Right cardiac atrium (tissue), 5 donors: ENCODE measurements at regions not wholly inside any gene's neighbourhood (a gene's known extent, or its start where the extent isn't known, plus 50 kb on each side); places are given as distances from the start of the nearest gene placed in this dataset.
A peak's percentile ranks its signal among the peaks of the same experiment; 100 is the strongest.

Experiments
- ATAC-seq, 2 donors: fragments of 200-7000 bp; cut with Tn5 transposase; one replicate each; pipeline versions ENCODE4 v1.8.0 to v1.9.1; 2020; ENCODE audit warnings: moderate library complexity in 2 of 2, mild to moderate bottlenecking in 1 of 2
- DNase-seq, 3 donors: peaks; one replicate each; pipeline ENCODE4 v3.0.0-alpha.2; 2020
- H3K27ac ChIP-seq: one replicate; pipeline ENCODE4 v1.5.1; 2013; ENCODE audit warnings: mild to moderate bottlenecking, low read length, control low read depth, moderate library complexity
- H3K27me3 ChIP-seq: one replicate; pipeline ENCODE4 v1.6.1; 2013; ENCODE audit not compliant: control insufficient read depth, insufficient read depth
- H3K4me1 ChIP-seq: one replicate; pipeline ENCODE4 v1.6.1; 2013; ENCODE audit warnings: low read length; ENCODE audit not compliant: control insufficient read depth, insufficient read depth
- H3K4me3 ChIP-seq: one replicate; pipeline ENCODE4 v1.5.1; 2013; ENCODE audit warnings: low read length, control low read depth
- H3K9me3 ChIP-seq: one replicate; pipeline ENCODE4 v1.6.1; 2013; ENCODE audit warnings: low read length; ENCODE audit not compliant: control insufficient read depth
- WGBS: extraction: QIAGEN DNeasy Blood & Tissue Kit; methylation state at CpG from one replicate; pipeline ENCODE4 v1.1.7; 2013; 5-methylcytosine and 5-hydroxymethylcytosine counted together
- intact Hi-C, 4 donors: fragments of 100-400 bp; cut with DNase I; formaldehyde crosslinking; loops; one replicate each; pipeline versions ENCODE4 v1.11.0 to v1.14.0; 2022 to 2023
- donor health status: healthy with polysubstance abuse.
- donor health status: DM: no; HTN: yes; CAD: no.
- donor health status: DM: no; HTN: no; CAD: no.
- donor health status: DM: no; HTN: yes; CAD: no; lungs with severe emphysema.
- donor health status: DM: yes; HTN: yes; CAD: no.

GRCh38 chr5:155772009-155772662 lies 554.8 kb upstream of the SGCD start:
- Histone ChIP-seq H3K4me3 (no peak overlapping the region), H3K9me3 (no peaks in the 10 kb centered on the region), H3K27ac (no peak overlapping the region), H3K27me3 (no peaks in the 10 kb centered on the region), H3K4me1 (no peaks in the 10 kb centered on the region)
- ATAC-seq (no peak), DNase-seq (no peak)
- 67% methylated on average over 4 of the region's 4 CpGs for WGBS
- intact Hi-C loops, result no loop called here

DNA sequence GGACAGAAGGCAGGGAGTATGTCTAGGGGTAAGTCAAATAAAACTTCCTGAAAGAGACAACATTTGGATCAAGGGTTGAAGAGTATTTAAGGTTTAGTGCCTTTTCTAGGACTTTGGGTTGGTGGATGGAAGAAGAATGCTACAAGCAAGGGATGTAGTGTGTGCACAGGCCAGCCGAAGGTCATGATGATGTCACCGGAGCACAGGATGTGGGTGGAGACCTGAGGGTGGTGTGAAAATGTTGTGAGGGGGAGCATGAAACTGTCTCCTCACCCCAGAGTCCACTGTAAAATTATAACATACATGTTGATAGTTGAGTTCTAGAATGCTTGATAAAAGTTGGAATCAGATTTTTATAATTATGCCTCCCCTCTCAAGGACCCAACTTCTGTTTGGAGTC lies 553.3 kb upstream of the SGCD start:
- Histone ChIP-seq H3K4me1 (no peaks in the 10 kb centered on the region), H3K9me3 (no peaks in the 10 kb centered on the region), H3K4me3 (no peak overlapping the region), H3K27me3 (no peaks in the 10 kb centered on the region), H3K27ac (no peak overlapping the region)
- DNase-seq (no peak), ATAC-seq (no peak)
- intact Hi-C loops, result no loop called here
- 51% methylated on average over 2 of the region's 2 CpGs for WGBS

GRCh38 chr5:155780260-155780659 lies 546.7 kb upstream of the SGCD start:
- WGBS, result 67% methylated on average over 3 of the region's 3 CpGs
- H3K9me3 ChIP-seq, result no peaks in the 10 kb centered on the region
- no peak for DNase-seq
- H3K27me3 ChIP-seq, result no peaks in the 10 kb centered on the region
- ATAC-seq, result no peak
- H3K4me3 ChIP-seq, result no peak overlapping the region
- H3K4me1 ChIP-seq, result no peaks in the 10 kb centered on the region
- H3K27ac ChIP-seq, result no peak overlapping the region
- intact Hi-C loops, result no loop called here

GRCh38 chr5:155783246-155783645 lies 543.7 kb upstream of the SGCD start:
- Histone ChIP-seq H3K4me1 (no peaks in the 10 kb centered on the region), H3K9me3 (no peaks in the 10 kb centered on the region), H3K27me3 (no peaks in the 10 kb centered on the region), H3K27ac (no peak overlapping the region), H3K4me3 (no peak overlapping the region)
- WGBS, result 73% methylated on average over 1 of the region's 1 CpG
- intact Hi-C loops, result no loop called here
- DNase-seq (no peak), ATAC-seq (no peak)

DNA sequence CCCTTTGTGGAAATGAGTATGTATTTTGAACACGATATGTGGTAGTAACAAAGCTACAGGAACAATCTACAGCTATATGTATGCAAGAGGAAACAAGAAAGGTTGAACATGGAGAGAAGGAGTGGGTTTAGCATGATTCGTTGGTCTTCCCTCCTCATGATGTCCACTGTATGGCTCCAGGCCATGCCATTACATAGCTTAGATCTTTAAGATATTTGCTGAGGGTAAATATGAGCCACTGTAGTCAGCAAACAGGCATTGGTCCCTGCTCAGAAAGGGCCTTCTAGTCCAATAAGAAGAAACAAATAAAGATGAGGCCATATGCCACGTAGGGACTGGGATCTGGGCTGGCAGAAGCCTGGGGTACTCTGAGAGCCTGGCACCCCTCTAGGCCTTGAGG lies 543.2 kb upstream of the SGCD start:
- no peaks in the 10 kb centered on the region for H3K9me3 ChIP-seq
- H3K4me1 ChIP-seq, result no peaks in the 10 kb centered on the region
- 75% methylated on average over 3 of the region's 3 CpGs for WGBS
- no peaks in the 10 kb centered on the region for H3K27me3 ChIP-seq
- DNase-seq, result no peak
- H3K4me3 ChIP-seq, result no peak overlapping the region
- H3K27ac ChIP-seq, result no peak overlapping the region
- intact Hi-C loops, result no loop called here
- no peak for ATAC-seq

GRCh38 chr5:155786108-155786507 lies 540.9 kb upstream of the SGCD start:
- Histone ChIP-seq H3K27me3 (no peaks in the 10 kb centered on the region), H3K9me3 (no peaks in the 10 kb centered on the region), H3K4me3 (no peak overlapping the region), H3K27ac (no peak overlapping the region), H3K4me1 (no peaks in the 10 kb centered on the region)
- intact Hi-C loops, result no loop called here
- ATAC-seq (no peak), DNase-seq (no peak)
- 77% methylated on average over 1 of the region's 1 CpG for WGBS

DNA sequence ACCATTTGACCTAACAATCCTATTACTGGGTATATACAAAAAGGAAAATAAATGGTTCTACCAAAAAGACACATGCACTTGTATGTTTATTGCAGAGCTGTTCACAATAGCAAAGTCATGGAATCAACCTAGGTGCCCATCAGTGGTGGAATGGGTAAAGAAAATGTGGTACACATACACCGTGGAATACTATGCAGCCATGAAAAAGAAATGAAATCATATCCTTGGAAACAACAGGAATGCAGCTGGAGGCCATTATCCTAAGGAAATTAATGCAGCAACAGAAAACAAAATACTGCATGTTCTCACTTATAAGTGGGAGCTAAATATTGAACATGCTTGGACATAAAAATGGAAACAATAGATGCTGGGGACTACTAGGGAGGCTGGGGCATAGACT lies 534.1 kb upstream of the SGCD start:
- no peaks in the 10 kb centered on the region for H3K9me3 ChIP-seq
- WGBS, result 67% methylated on average over 1 of the region's 1 CpG
- DNase-seq, result no peak
- H3K27me3 ChIP-seq, result no peaks in the 10 kb centered on the region
- no peaks in the 10 kb centered on the region for H3K4me1 ChIP-seq
- no peak overlapping the region for H3K27ac ChIP-seq
- no peak overlapping the region for H3K4me3 ChIP-seq
- ATAC-seq, result no peak
- intact Hi-C loops, result no loop called here

DNA sequence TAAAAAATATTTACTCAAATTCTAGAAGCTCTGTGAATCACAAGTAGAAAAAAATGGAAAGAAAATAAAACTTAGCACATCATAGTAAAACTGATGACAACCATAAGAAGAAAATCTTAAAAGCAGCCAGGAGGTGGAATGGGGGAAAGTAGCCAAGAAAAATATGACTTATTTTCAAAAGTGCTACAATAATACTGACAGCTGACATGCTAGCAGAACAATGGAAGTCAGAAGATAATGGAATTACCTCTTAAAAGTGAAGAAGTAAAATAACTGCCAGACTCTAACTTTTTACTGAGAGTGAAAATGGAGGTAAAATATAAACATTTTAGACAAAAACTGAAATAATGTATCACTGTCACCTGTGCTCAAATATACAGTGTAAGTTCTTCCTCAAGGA lies 532.2 kb upstream of the SGCD start:
- Histone ChIP-seq H3K27ac (no peak overlapping the region), H3K27me3 (no peaks in the 10 kb centered on the region), H3K9me3 (no peaks in the 10 kb centered on the region), H3K4me3 (no peak overlapping the region), H3K4me1 (no peaks in the 10 kb centered on the region)
- intact Hi-C loops, result no loop called here
- DNase-seq, result no peak
- ATAC-seq, result no peak

GRCh38 chr5:155799308-155799707 lies 527.7 kb upstream of the SGCD start:
- WGBS, result 57% methylated on average over 6 of the region's 6 CpGs
- ATAC-seq, result no peak

DNA sequence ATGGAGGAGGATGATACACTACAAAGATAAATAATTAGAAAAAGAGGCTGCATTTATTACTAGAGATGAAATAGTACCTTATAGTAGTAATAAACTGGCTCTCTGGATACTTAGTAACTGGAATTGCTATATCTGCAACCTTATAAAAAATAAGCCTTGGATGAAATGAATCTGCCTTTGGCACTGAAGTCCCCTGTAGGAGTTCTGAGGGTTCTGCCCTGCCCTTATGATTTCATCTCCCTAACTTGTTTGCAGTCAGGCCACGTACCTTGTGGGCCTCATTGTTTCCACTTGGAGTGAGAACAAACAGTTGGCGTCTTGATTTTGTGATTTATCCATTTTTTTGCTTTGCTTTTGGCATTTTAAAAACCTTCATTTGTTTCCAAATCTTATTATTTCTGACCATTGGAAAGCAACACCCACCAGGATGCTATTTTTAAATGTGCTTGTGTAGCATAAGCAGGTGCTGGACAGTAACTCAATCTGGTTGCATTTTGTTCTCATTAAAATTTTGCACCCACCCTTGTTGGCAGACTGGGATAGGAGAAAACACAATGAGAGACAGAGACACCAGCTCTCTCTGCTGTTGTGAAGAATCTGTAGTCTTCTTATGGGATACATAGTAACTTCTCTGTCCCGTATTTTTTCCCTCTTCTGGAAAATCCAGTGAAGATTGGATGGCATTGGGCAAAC lies 518.9 kb upstream of the SGCD start:
- no peak for DNase-seq
- 75% methylated on average over 3 of the region's 3 CpGs for WGBS
- intact Hi-C loops, result no loop called here
- Histone ChIP-seq H3K27me3 (no peaks in the 10 kb centered on the region), H3K27ac (no peak overlapping the region), H3K9me3 (no peaks in the 10 kb centered on the region), H3K4me3 (no peak overlapping the region), H3K4me1 (no peaks in the 10 kb centered on the region)
- no peak for ATAC-seq

More at GRCh38 chr5:155799308-155799707, 527.7 kb upstream of the SGCD start:
- Histone ChIP-seq H3K27me3 (no peaks in the 10 kb centered on the region), H3K4me1 (no peaks in the 10 kb centered on the region), H3K4me3 (no peak overlapping the region), H3K9me3 (no peaks in the 10 kb centered on the region), H3K27ac (no peak overlapping the region)
- peak in 1 of 3 donors; percentile 9 for DNase-seq
- intact Hi-C loops, result no loop called here

GRCh38 chr5:155815248-155815647 lies 511.7 kb upstream of the SGCD start:
- ATAC-seq (no peak), DNase-seq (no peak)
- WGBS, result 55% methylated on average over 1 of the region's 1 CpG
- no peaks in the 10 kb centered on the region for H3K9me3 ChIP-seq
- H3K4me3 ChIP-seq, result no peak overlapping the region
- H3K27me3 ChIP-seq, result no peaks in the 10 kb centered on the region
- no peak overlapping the region for H3K27ac ChIP-seq
- intact Hi-C loops, result no loop called here
- H3K4me1 ChIP-seq, result no peaks in the 10 kb centered on the region

GRCh38 chr5:155822177-155822576 lies 504.8 kb upstream of the SGCD start:
- Histone ChIP-seq H3K4me3 (no peak overlapping the region), H3K27me3 (no peaks in the 10 kb centered on the region), H3K9me3 (no peaks in the 10 kb centered on the region), H3K4me1 (no peaks in the 10 kb centered on the region), H3K27ac (no peak overlapping the region)
- no peak for ATAC-seq
- no peak for DNase-seq
- WGBS, result 51% methylated on average over 3 of the region's 3 CpGs
- intact Hi-C loops, result no loop called here
